C1 segment of cervical spinal cord (tissue), 14 donors: ENCODE measurements at regions not wholly inside any gene's neighbourhood (a gene's known extent, or its start where the extent isn't known, plus 50 kb on each side); places are given as distances from the start of the nearest gene placed in this dataset.

Source experiments
- DNase-seq, 14 donors: peaks; one replicate each; lab custom pipeline; 2025; lab: John Stamatoyannopoulos, UW

DNA sequence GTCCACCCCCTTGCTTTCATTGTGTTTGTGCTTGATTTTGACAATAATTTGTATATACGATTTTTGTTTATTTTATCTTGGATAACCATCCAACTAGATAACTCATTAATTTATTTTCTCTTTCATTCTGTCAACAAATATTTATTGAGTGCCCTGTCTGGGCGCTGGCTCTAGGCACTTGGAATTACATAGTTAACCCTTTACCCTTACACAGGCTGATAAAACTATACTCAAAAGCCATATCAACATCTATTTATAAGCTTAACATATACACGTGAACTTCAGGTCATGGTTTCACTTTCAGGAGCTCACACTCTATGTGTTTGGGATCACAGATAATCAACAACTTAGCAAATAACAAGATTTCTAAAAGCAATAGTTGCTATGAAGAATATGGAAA lies 226.3 kb upstream of the PPARGC1A start:
- DNase-seq: no peak

DNA sequence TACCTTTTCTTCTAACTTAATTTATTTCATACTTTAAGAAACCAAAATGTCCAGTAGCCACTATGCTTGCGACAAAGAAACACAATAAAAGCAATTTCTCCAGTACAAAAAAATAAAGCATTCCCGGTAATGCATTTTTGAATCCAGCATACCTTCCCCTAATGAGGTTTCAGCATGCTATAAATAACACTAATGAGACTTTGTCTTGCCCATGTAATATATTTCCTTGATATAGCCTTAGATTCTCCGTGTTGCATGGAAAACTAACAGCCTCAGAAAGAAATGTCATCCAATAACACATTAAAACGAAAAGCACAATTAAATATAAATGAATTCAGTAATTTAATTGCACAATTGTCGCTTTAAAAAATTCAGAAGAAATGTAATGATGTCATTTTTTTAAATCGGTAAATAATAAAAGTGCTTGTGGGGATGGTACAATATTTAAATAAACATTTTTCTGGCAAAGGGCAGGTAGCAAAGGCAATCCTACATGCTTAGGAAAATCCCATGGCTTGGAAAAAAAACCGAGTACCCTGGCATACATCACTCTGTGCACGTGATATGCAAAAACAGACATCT lies 225.2 kb upstream of the PPARGC1A start:
- no peak for DNase-seq

DNA sequence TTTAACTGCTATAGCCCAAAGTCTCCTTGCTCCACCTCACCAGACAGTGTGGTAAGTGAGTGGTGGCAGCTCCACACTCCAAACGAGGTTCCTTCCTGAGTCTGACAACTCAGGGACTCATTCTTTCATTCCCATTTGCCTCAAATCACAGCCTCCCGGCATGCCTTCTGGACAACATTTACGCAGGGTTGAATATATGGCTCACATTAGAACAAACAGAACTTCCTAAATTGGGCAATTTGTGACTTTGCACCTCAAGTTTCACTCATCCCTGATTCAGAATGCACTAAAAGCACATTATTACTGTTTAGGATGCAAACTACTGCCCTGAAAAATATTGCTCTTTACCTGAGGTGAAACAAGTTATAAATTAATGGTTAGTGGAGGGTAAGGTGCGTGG lies 224.6 kb upstream of the PPARGC1A start:
- no peak for DNase-seq

DNA sequence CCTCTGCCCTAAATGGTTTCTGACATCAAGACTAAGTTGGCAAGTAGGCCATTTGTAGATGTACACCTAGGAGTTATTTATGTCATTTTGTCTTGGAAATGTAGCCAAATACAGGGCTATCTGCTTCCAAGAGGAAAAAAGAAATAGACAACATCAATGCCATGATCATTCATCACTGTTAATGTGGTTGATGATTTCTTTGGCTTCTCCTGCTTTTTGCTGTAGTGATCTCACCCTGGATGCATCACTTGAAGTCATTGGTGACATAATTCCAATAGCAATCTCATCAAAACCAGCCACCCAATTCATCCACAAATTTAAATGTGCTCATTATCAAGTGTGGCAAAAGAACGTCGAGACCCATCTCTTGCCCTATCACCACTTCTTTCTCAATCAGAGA lies 222.6 kb upstream of the PPARGC1A start:
- no peak for DNase-seq

DNA sequence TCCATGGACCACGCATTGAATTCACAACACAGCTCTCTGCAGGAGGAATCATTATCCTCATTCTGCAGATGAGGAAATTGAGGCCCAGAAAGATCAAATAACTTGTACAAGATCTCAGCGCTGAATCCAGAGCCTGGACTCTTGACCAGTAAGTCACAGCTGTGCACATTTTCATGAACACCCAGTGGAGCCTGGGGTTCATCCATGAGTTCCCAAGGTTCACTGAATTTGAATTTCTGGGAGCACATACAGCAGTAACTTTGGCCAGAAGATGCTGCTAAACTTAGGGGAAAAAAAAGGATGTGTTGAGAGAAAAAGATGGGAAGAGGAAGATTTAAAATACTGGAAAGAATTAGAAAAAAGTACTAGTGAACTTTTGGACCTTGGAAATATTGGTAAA lies 218.7 kb upstream of the PPARGC1A start:
- no peak for DNase-seq

DNA sequence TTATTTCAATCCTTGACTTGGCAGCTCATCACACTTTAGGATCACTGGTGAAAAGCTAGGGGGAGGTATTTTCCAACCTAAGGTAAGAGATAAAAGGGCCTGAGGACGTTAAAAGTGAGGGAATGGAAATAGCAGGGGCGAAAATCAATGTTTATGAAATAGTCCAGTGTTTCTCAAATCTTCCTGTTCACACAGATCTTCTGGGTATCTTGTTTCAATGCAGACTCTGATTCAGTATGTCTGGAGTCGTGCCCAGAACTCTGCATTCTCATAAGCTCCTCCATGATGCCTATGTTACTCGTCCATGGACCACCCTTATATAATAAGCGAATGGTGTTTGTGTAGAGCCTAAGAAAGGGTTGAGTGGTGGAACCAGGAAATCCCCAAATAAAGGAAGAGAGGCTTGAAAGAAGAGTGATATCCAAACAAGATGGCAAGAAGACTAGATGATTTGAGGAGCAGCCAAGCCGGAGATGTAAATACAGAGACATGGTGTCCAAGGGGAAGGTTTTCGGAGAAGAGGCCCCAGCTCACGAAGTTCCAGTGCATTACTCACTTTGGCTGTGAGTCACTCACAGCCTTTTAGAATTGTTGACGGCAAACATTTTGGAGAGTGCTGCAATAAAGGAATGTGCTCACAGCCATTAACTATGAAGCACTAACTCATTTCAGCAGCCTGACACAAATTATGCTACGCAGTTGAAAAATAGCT lies 215.6 kb upstream of the PPARGC1A start:
- DNase-seq: no peak

DNA sequence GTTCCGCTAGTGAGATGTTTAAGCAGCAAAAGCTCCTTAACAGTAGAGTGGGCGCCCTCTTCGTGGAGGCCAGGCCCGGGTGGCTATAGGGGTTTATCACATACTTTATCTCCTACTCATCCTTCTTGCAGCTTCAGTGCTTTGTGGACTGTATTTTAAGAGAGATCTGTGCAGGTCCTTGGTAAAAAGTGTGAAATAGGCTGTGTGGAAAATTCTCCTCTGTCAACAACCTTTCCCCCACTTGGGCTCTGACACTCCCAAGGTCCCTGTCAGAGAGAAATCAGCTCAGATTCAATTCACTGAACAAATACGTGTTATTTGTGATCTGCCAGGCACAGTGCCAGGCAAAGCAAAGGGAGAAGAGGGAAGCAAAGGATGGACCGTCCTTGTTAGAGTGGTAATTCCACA lies 214.3 kb upstream of the PPARGC1A start:
- DNase-seq: no peak

DNA sequence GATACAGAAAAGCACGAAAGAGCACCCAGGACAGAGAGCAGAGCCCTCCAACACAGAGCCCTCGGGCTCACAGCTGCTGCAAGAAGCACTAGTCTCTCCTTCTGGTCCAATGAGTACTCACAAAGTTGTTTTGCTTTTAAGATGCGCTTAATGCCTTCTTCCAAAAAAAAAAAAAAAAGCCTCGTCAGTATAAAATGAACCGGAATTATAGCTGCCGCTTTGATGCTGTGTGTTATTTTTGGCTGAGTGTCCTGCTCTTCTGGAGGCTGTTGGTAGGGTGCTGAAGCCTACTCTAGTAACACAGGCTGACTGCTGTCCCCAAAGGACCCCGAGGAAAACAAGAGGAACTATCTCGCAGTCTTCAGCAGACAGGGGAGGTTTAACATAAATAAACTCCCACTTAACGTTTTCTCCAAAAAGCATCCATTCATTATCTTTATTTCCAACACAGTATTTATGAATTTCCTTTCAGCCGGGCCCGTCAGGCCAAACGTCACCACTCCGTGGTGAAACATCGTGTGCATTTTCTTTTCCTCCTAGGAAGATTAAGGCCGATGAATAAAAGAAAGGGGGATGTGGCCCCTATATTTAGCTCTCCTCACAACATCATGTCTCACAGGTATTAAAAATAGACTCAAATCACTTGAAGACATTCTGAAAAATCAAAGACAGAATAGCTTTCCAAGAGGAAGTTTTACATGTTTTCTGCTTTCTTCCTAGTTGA lies 213.7 kb upstream of the PPARGC1A start:
- no peak for DNase-seq

DNA sequence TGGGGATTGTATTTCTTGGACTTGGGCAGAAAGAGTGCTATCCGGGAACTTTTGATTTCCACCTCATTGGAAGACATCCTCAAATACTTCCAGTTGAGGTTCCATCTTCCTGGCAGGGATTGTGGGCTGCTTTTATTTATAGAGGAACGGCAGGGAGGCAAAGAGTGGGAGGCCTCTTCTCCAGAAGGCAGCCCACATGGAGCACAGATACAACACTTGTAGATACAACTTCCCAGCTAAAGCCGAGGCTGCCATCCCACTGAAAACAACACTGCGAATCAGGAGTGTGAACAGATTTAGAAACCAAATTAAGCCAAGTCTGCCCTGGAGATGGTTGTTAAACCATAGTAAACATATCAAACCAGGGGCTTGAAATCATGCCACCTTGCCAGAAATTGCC lies 212.8 kb upstream of the PPARGC1A start:
- no peak for DNase-seq

DNA sequence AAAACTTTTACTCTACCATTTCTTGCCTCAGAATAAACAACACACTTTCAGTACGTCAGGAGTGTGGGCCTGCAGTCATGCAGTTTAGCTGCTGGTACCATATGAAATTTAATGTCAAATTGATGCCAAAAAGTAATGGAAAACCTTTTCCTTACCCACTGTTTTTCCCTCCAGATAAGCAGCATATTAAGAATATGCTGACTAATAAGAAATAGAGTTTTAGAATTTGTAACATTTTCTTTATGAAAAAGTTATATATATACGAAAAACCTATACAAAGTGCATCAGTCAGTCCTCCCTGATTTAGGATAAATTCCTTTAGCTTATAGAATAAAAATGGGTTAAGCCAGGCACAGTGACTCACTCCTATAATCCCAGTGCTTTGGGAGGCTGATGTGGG lies 206.8 kb upstream of the PPARGC1A start:
- DNase-seq: no peak

DNA sequence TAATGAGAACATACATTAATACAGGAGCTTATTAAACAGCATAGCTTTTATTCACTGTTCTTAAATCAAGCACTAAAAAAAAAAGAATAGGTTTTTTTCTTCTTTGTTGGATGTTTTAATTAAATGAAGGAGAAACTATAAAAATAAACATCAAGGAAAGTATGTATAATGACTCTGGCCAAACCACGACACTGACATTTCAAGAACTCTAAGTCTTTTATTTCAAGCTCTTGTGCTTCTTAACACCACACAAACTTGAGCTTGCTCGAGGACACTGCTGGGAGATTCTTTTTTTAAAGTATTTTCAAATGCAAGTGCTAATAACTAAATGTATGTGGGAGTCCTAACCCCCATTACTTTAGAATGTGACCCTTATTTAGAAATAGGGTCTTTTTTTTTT lies 204.9 kb upstream of the PPARGC1A start:
- DNase-seq: no peak

DNA sequence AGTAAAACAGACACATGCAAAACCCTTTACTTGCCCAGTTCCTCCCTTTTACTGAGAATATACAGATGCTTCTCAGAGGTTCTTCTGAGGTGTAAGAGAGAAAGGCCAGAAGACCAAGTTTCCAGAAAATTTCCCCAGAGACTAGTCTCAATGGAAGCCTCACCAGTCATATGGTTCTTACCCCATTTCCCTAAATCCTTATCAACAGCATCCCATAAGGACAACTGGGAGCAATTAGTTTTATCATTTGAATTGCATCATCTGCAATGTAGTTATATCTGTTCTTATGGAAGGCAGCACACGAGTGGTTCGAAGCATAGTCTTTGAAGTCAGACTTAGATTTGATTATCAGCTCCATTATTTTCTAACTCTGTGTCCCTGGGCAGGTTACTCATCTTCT lies 203.6 kb upstream of the PPARGC1A start:
- DNase-seq: no peak

DNA sequence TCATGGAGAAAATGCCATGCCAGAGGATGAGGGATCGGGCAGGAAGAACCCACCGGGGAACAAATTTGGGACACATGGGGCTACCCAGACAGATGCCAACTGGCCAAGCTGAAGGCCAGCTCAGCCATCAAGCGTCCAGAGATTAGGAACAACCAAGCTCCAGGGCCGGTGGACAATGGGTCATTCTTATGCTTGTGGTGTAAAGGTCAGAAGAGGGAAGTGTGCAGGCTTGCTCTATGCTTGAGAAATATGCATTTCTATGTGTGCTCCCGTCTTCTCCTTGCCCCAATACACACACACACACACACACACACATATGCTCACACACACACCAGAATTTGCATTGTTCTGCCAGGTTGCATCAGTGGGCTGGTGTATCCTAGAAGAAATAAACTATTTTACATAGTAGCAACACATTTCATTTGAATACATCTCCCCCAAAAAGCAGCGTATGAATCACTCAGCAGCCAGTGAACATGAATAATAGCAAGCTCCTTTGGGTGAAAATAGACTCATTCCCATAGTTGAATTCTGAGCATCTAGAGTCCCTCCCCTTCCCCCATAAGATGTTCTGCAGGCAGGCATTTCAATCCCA lies 201.9 kb upstream of the PPARGC1A start:
- no peak for DNase-seq

DNA sequence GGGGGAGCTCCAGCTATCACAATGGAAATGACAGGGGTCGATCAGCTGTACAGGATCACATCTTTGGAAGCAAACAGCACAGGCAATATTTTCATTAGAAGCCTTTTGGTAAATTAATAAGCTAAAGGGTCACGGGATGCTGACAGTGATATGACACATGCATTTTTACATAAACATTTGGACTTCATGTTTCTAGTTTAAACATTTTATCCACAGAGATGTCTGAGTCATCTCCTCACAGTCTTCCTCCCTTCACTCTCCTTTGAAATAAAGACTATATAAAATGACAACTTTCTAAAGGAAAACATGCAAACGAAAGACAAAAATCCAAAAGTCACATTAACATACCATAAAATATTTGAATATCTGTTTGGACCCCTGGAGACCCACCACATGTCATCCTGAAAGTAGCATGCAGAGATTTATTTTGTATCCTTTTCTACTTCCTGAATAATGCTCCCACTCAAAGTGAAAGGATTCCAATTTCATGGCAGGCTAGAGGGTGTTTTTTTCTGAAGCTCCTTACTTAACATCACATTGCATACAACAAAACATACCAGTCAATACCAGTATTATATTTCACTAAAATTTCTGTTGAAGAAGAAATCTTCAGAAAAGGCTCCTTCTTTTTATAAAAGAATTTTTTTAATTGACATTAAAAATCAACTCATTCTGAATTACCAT lies 200.1 kb upstream of the PPARGC1A start:
- DNase-seq: no peak

DNA sequence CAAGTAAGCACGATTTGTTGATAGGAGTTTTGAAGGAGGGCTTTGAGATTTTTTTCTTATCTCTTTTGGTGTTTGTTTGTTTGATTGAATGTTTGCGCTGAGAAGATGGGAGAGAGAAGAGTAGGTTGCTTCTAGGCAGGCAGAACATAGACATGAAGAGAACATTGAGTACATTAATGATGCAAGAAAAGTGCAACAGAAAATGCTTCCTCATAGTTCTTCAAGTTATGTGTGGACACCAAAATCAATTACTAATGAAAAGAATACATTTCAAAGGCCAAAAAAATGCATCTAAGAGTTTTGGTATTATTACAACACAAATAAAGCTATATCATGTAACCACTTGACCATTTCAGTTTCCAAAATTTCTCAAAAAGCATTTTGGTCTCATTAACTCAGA lies 191.0 kb upstream of the PPARGC1A start:
- DNase-seq: no peak

DNA sequence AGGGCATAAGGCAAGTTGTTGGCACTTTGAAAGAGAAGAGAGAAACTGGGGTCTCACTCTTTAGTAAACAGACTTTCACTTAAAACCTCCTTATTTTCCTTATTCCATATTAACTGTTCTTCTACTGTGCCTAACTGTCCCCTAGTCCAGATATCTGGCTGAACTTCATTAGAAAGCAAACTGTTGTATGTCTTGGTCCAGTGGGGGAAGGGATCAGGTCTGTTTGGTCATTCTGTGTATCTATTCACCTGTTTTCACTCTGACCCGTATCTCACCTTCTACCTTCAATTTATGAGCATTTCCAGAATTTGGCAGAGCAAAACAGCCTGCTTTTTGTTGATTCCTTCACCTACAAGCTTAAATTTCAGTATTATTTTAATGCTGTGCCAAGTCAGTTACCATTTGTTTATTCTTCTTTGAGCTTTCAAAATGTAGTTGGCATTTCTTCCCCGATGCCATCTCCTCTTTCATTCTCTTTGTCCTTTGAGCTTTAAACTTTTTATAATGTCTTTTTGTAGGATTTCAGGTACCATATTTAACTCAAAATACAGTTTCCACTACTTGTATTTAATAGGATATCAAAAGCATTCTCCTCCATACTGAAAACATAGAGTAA lies 188.6 kb upstream of the PPARGC1A start:
- DNase-seq: no peak

DNA sequence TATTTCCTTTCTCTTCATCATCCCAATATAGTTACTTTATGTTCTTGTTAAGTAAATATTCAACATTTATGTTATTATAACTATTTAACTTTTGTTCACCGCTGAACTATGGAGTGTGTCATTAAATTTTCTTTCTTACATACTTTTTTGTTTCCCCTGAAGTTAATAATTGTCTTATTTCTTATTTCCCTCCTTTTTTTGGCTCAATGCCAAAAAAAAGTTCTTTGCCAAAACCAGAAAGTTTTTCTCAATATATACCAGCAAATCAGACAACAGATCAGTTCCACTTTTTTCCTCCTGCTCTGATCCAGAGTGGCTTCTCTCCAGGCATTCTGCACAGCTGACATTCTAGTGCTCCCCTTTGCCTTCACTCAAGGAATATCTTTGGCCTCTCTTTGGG lies 187.0 kb upstream of the PPARGC1A start:
- DNase-seq: no peak

DNA sequence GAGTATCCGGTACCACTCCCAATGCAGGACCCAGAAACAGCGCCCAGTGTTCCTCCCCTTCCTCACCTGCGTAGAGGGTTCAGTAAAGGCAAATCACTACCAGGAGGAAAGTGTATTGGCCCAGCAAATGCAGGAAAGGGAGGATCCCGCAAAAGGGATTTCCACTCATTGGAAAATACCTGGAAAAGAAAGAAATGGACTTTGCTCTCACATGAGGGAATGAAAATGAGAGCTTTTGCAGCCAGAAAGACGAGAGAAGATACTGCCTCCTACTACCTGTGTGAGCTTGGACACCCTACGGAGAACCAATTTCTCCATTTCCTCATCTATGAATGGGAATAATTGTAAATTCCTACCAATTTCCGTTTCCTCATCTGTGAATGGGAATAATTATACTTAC lies 184.1 kb upstream of the PPARGC1A start:
- no peak for DNase-seq

DNA sequence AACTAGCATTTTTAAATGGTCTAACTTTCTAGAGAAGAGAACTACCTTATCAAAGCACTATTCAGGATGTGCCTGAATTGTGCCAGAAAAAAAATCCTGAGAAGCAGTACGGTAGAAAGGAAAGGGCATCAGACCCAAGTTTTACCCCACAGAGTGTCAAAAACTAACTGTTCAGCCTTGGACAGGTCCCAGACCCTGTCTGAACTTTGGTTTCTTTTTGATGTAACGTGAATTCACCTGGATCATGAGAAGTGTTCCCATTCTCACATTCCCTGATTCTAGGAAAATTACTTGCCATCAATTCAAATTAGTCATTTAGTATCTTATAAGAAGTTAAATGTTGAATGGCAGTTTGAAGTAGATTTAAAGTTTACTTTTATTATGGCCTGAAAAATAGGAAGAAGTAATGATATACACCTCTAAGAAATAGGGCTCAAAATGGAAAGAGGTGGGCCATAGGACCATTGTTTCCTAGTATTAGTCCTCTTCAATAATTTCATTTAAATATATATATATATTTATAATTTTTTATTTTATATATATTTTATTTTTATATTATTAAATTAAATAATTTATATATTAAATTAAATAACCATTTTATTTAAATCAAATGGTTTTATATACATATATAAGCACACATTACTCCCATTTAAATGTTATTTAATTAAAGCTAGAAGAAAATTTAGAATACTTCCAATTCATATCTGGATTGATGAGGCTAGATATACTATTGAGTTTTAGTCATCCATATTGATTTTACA lies 181.9 kb upstream of the PPARGC1A start:
- DNase-seq: no peak

DNA sequence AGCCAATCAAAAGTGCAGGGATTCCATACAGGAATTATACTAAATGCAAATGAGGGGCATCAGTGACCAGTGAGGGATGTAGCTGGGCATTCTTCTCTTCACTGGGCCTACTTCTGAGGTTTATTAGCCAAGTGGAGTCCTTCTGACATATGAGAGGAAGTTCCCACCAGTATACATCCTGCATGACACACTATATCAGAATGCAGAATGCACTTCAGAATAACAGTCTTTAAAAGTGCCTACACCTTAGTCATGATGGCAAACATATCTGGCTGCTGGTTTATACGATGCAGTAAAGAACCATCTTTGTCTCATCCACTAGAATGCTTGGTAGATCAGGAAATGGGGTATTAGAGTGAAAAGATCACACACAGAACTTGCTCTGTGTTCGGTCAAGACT lies 180.3 kb upstream of the PPARGC1A start:
- no peak for DNase-seq
